ENCODE measurements at regions not wholly inside any gene's neighbourhood (a gene's known extent, or its start where the extent isn't known, plus 50 kb on each side); places are given as distances from the start of the nearest gene placed in this dataset.
A peak's percentile ranks its signal among the peaks of the same experiment; 100 is the strongest.

DNA sequence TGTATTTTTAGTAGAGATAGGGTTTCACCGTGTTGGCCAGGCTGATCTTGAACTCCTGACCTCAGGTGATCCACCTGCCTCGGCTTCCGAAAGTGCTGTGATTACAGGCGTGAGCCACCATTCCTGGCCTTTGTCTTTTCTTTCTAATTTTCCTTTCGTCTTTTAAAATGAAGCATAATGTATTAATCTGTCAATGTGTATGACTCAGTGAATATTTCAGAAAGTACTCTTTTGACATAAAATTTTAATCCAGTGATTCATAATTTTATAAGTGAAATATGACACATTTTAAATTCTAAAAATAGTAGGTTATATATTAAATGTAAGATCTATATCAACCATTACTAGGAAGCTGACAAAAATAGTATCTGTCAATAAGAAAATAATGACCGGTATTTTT is 1059.0 kb upstream of the PRMT6 start:
- Histone ChIP-seq H3K9me3 (replicated peaks; ENCODE audit: insufficient read depth, low read length) (no peaks in the 10 kb centered on the region), H2AFZ (ENCODE audit: low read length) (no peak overlapping the region), H3K4me2 (ENCODE audit: low read depth, low read length) (no peak overlapping the region), H3K9ac (ENCODE audit: low read length) (no peak overlapping the region), H3K9me2 (replicated peaks; ENCODE audit: insufficient read depth, low read length) (no peaks in the 10 kb centered on the region), H3K27me3 (replicated peaks; ENCODE audit: insufficient read depth, low read length) (no peaks in the 10 kb centered on the region), H3F3A (ENCODE audit: insufficient read depth, low read length) (no peaks in the 10 kb centered on the region), H3K4me3 (ENCODE audit: low read length) (no peak overlapping the region), H3K4me1 (ENCODE audit: low read length) (no peaks in the 10 kb centered on the region), H3K36me3 (replicated peaks; ENCODE audit: insufficient read depth, low read length) (no peaks in the 10 kb centered on the region), H4K20me1 (ENCODE audit: insufficient read depth, low read length) (no peaks in the 10 kb centered on the region), H3K27ac (ENCODE audit: low read length) (no peak overlapping the region), H3K79me2 (ENCODE audit: low read length) (no peaks in the 10 kb centered on the region)
- DNase-seq: no peak
- TF ChIP-seq, protein P1, sequence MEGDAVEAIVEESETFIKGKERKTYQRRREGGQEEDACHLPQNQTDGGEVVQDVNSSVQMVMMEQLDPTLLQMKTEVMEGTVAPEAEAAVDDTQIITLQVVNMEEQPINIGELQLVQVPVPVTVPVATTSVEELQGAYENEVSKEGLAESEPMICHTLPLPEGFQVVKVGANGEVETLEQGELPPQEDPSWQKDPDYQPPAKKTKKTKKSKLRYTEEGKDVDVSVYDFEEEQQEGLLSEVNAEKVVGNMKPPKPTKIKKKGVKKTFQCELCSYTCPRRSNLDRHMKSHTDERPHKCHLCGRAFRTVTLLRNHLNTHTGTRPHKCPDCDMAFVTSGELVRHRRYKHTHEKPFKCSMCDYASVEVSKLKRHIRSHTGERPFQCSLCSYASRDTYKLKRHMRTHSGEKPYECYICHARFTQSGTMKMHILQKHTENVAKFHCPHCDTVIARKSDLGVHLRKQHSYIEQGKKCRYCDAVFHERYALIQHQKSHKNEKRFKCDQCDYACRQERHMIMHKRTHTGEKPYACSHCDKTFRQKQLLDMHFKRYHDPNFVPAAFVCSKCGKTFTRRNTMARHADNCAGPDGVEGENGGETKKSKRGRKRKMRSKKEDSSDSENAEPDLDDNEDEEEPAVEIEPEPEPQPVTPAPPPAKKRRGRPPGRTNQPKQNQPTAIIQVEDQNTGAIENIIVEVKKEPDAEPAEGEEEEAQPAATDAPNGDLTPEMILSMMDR (IDR thresholded peaks at IDR 0.05; ENCODE audit: low read length): no peak
- no peak for TF ChIP-seq EZH2phosphoT487 (IDR thresholded peaks at IDR 0.05; ENCODE audit: low read length)

DNA sequence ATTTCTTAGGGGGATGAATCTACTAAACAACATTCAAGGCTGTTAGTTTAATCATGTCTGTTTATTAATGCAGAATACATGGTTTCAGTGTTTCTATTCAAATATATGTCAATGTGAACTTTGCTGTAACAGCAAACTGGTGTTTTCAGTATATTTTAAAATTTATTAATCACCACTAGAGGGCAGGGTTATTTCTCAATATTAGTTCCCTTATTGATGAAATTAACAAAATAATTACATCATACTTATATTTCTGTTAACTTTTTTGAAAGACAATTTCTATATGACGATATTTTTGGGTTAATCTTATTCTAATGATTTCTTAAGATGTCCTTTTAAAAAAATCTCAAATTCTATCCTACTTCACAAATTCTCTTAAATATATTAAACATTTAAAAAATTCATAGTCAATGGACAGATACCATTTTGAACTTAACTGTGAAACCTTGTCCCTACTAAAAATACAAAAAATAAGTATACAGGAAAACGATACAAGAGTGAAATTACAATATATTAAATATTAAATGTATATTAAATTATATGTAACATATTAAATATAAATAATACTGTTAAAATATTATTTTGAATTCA is 1034.1 kb upstream of the PRMT6 start:
- Histone ChIP-seq H3K9ac (ENCODE audit: low read length) (no peak overlapping the region), H3K27ac (ENCODE audit: low read length) (no peak overlapping the region)

DNA sequence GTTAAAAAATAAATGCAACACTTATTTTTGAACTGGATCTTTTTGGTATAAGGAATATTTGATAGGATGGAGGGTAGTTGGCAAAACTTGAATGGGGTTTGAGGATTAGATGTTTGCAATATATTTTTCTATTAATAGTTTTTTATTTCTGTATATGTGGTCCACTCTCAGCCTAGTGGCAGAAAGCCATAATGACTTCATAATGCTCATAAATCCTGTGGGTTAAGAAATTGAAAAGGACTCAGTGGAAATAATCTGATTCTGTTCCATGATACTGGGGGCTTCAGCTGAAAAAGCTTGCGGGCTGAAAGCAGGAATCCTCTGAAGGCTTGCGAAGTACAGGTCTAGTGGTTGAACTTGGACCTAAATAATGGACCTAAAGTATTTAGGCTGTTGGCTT is 1028.6 kb upstream of the PRMT6 start:
- no peaks in the 10 kb centered on the region for H3K36me3 ChIP-seq (replicated peaks; ENCODE audit: insufficient read depth, low read length)
- TF ChIP-seq, protein P1 (IDR thresholded peaks at IDR 0.05; ENCODE audit: low read length): no peak
- no peak for TF ChIP-seq EZH2 (optimal IDR thresholded peaks at IDR 0.05; ENCODE audit: low read depth, low read length)
- TF ChIP-seq EZH2phosphoT487 (IDR thresholded peaks at IDR 0.05; ENCODE audit: low read length): no peak
- H3K9me2 ChIP-seq (replicated peaks; ENCODE audit: insufficient read depth, low read length): no peaks in the 10 kb centered on the region
- no peaks in the 10 kb centered on the region for H3K27me3 ChIP-seq (replicated peaks; ENCODE audit: insufficient read depth, low read length)
- H3K4me2 ChIP-seq (ENCODE audit: low read depth, low read length): no peak overlapping the region
- no peak overlapping the region for H3K9ac ChIP-seq (ENCODE audit: low read length)
- no peak overlapping the region for H2AFZ ChIP-seq (ENCODE audit: low read length)
- no peaks in the 10 kb centered on the region for H4K20me1 ChIP-seq (ENCODE audit: insufficient read depth, low read length)
- H3K4me3 ChIP-seq (ENCODE audit: low read length): no peak overlapping the region
- no peaks in the 10 kb centered on the region for H3K4me1 ChIP-seq (ENCODE audit: low read length)
- H3F3A ChIP-seq (ENCODE audit: insufficient read depth, low read length): no peaks in the 10 kb centered on the region
- H3K79me2 ChIP-seq (ENCODE audit: low read length): no peaks in the 10 kb centered on the region
- no peak for DNase-seq
- no peak overlapping the region for H3K27ac ChIP-seq (ENCODE audit: low read length)
- H3K9me3 ChIP-seq (replicated peaks; ENCODE audit: insufficient read depth, low read length): no peaks in the 10 kb centered on the region

More for the DNA sequence above, 1034.1 kb upstream of the PRMT6 start:
- H3K9me3 ChIP-seq (replicated peaks; ENCODE audit: insufficient read depth, low read length): no peaks in the 10 kb centered on the region
- TF ChIP-seq EZH2 (optimal IDR thresholded peaks at IDR 0.05; ENCODE audit: low read depth, low read length): no peak
- TF ChIP-seq, protein P1 (IDR thresholded peaks at IDR 0.05; ENCODE audit: low read length): 0 out of 2 replicates have a peak, but pooled peaks have one; percentile 26
- no peaks in the 10 kb centered on the region for H3K27me3 ChIP-seq (replicated peaks; ENCODE audit: insufficient read depth, low read length)
- H3K36me3 ChIP-seq (replicated peaks; ENCODE audit: insufficient read depth, low read length): no peaks in the 10 kb centered on the region
- H3F3A ChIP-seq (ENCODE audit: insufficient read depth, low read length): no peaks in the 10 kb centered on the region
- H3K4me3 ChIP-seq (ENCODE audit: low read length): no peak overlapping the region
- no peak overlapping the region for H3K4me2 ChIP-seq (ENCODE audit: low read depth, low read length)
- DNase-seq: no peak
- no peak overlapping the region for H2AFZ ChIP-seq (ENCODE audit: low read length)
- no peaks in the 10 kb centered on the region for H3K4me1 ChIP-seq (ENCODE audit: low read length)
- no peaks in the 10 kb centered on the region for H3K79me2 ChIP-seq (ENCODE audit: low read length)
- no peaks in the 10 kb centered on the region for H3K9me2 ChIP-seq (replicated peaks; ENCODE audit: insufficient read depth, low read length)
- H4K20me1 ChIP-seq (ENCODE audit: insufficient read depth, low read length): no peaks in the 10 kb centered on the region

Measured in MM.1S (cell line).